H1 (cell line): ENCODE measurements at regions not wholly inside any gene's neighbourhood (a gene's known extent, or its start where the extent isn't known, plus 50 kb on each side); places are given as distances from the start of the nearest gene placed in this dataset.

Experiments used
- CTCF ChIA-PET: fragments of 300-600 bp; sonication (Branson Sonifier 250); formaldehyde crosslinking; loops from one replicate; lab custom pipeline; 2021; ENCODE audit not compliant: partially characterized antibody; lab: Charles Lee
- POLR2A ChIA-PET: fragments of 300-600 bp; sonication (Branson Sonifier 250); formaldehyde crosslinking; loops from one replicate; lab custom pipeline; 2021; ENCODE audit warnings: inconsistent platforms; ENCODE audit not compliant: partially characterized antibody; lab: Charles Lee
- DNase-seq, 2 experiments: peaks; one replicate each; pipeline versions ENCODE4 v3.0.0 to v3.0.0-alpha.2; 2010 to 2022; ENCODE audit warnings: low spot score in 2 of 2, low read depth in 1 of 2, mixed read lengths in 1 of 2
- FAIRE-seq: peaks from 2 replicates; lab custom pipeline; 2011; peaks lifted over from hg19 to GRCh38; lab: Jason Lieb, UNC
- H2AFZ ChIP-seq: 2 replicates; pipeline ENCODE4 v1.8.1; 2012; ENCODE audit warnings: low read length, inconsistent platforms
- H2AK5ac ChIP-seq: 2 replicates; pipeline ENCODE4 v1.6.1; 2013; ENCODE audit warnings: low read depth, low read length
- H2BK120ac ChIP-seq: replicated peaks from 2 replicates; pipeline ENCODE3; 2013; ENCODE audit warnings: low read depth, low read length, inconsistent platforms
- H2BK12ac ChIP-seq: 2 replicates; pipeline ENCODE4 v1.6.1; 2013; ENCODE audit warnings: low read depth, low read length
- H2BK15ac ChIP-seq: 2 replicates; pipeline ENCODE4 v1.6.1; 2013; ENCODE audit warnings: low read length
- H2BK20ac ChIP-seq: 2 replicates; pipeline ENCODE4 v1.6.1; 2013; ENCODE audit warnings: low read length
- H2BK5ac ChIP-seq: 2 replicates; pipeline ENCODE4 v1.6.1; 2013; ENCODE audit warnings: low read depth, low read length
- H3K14ac ChIP-seq: 2 replicates; pipeline ENCODE4 v1.6.1; 2013; ENCODE audit warnings: inconsistent platforms; ENCODE audit not compliant: insufficient read length
- H3K18ac ChIP-seq: 2 replicates; pipeline ENCODE4 v1.6.1; 2013; ENCODE audit warnings: low read length; ENCODE audit errors: extremely low read depth
- H3K23ac ChIP-seq: 2 replicates; pipeline ENCODE4 v1.6.1; 2013; ENCODE audit warnings: inconsistent platforms; ENCODE audit not compliant: insufficient read length
- H3K23me2 ChIP-seq: 2 replicates; pipeline ENCODE4 v1.6.1; 2013; ENCODE audit warnings: low read depth, low read length
- H3K27ac ChIP-seq: 2 replicates; pipeline ENCODE4 v1.6.1; 2011; ENCODE audit warnings: low read depth, low read length, inconsistent platforms
- H3K27me3 ChIP-seq, 4 experiments: replicated peaks in 1 of 4; 1 replicate in 1 of 4; 2 replicates in 3 of 4; pipeline versions ENCODE4 v1.6.1 to v1.8.1; 2011 to 2013; ENCODE audit warnings: low read length in 3 of 4, mild to moderate bottlenecking in 3 of 4, inconsistent platforms in 2 of 4, mixed read lengths in 2 of 4, moderate library complexity in 1 of 4; ENCODE audit not compliant: control insufficient read depth in 3 of 4, insufficient read depth in 3 of 4; ENCODE audit errors: extremely low read depth in 1 of 4
- H3K36me3 ChIP-seq, 4 experiments: 2 replicates each; pipeline versions ENCODE4 v1.6.1 to v1.8.1; 2011 to 2013; ENCODE audit warnings: mild to moderate bottlenecking in 4 of 4, low read length in 3 of 4, moderate library complexity in 2 of 4, control low read depth in 1 of 4, inconsistent platforms in 1 of 4; ENCODE audit not compliant: insufficient read depth in 4 of 4, control insufficient read depth in 2 of 4
- H3K4ac ChIP-seq: replicated peaks from 2 replicates; pipeline ENCODE3; 2013; ENCODE audit warnings: low read length, low read depth, mixed read lengths, inconsistent platforms; ENCODE audit not compliant: insufficient read length
- H3K4me1 ChIP-seq, 4 experiments: replicated peaks in 1 of 4; 1 replicate in 1 of 4; 2 replicates in 3 of 4; pipeline versions ENCODE4 v1.6.1 to v1.8.1; 2011 to 2013; ENCODE audit warnings: low read length in 3 of 4, inconsistent platforms in 2 of 4, mixed read lengths in 1 of 4; ENCODE audit not compliant: insufficient read depth in 4 of 4, control insufficient read depth in 3 of 4
- H3K4me2 ChIP-seq, 2 experiments: 2 replicates each; pipeline versions ENCODE4 v1.6.1 to v1.8.1; 2011 to 2013; ENCODE audit warnings: low read depth in 2 of 2, low read length in 2 of 2, control low read depth in 1 of 2, inconsistent platforms in 1 of 2, mild to moderate bottlenecking in 1 of 2; ENCODE audit not compliant: insufficient read depth in 1 of 2
- H3K4me3 ChIP-seq, 4 experiments: fragments of 200-600, 300-600 bp in 1 of 4; sonication (generic), shearing (Covaris generic), sonication (Bioruptor Twin) in 1 of 4; 2 replicates each; pipeline versions ENCODE4 v1.5.1 to v1.8.1; 2011 to 2016; ENCODE audit warnings: low read length in 4 of 4, low read depth in 3 of 4, control low read depth in 2 of 4, inconsistent platforms in 2 of 4, mild to moderate bottlenecking in 2 of 4, mixed read lengths in 1 of 4, moderate library complexity in 1 of 4; ENCODE audit not compliant: insufficient read depth in 2 of 4; ENCODE audit errors: extremely low read depth in 1 of 4
- H3K56ac ChIP-seq: replicated peaks from 2 replicates; pipeline ENCODE3; 2013; ENCODE audit warnings: low read depth, mild to moderate bottlenecking, mixed read lengths, low read length, inconsistent platforms; ENCODE audit not compliant: insufficient read length
- H3K79me1 ChIP-seq: 2 replicates; pipeline ENCODE4 v1.6.1; 2013; ENCODE audit warnings: low read depth, low read length, control low read depth
- H3K79me2 ChIP-seq, 2 experiments: 2 replicates each; pipeline versions ENCODE4 v1.6.1 to v1.8.1; 2012 to 2013; ENCODE audit warnings: low read length in 2 of 2, mild to moderate bottlenecking in 2 of 2, inconsistent platforms in 1 of 2; ENCODE audit not compliant: insufficient read depth in 2 of 2, control insufficient read depth in 1 of 2
- H3K9ac ChIP-seq, 4 experiments: replicated peaks in 1 of 4; 1 replicate in 1 of 4; 2 replicates in 3 of 4; pipeline versions ENCODE4 v1.6.1 to v1.8.1; 2011 to 2013; ENCODE audit warnings: low read depth in 3 of 4, low read length in 3 of 4, control low read depth in 2 of 4, mild to moderate bottlenecking in 2 of 4, moderate library complexity in 2 of 4, inconsistent platforms in 1 of 4; ENCODE audit errors: extremely low read depth in 1 of 4
- H3K9me3 ChIP-seq, 2 experiments: 2 replicates each; pipeline versions ENCODE4 v1.6.1 to v1.8.1; 2012 to 2013; ENCODE audit warnings: mild to moderate bottlenecking in 2 of 2, moderate library complexity in 2 of 2, control low read depth in 1 of 2, inconsistent platforms in 1 of 2, low read depth in 1 of 2, low read length in 1 of 2, mixed read lengths in 1 of 2; ENCODE audit not compliant: insufficient read depth in 2 of 2
- H4K20me1 ChIP-seq, 2 experiments: replicated peaks in 1 of 2; 2 replicates each; pipeline versions ENCODE3 to v1.8.1; 2011 to 2013; ENCODE audit warnings: inconsistent platforms in 2 of 2, low read length in 2 of 2, mild to moderate bottlenecking in 1 of 2; ENCODE audit not compliant: insufficient read depth in 2 of 2, control insufficient read depth in 1 of 2
- H4K5ac ChIP-seq: 2 replicates; pipeline ENCODE4 v1.6.1; 2013; ENCODE audit warnings: low read length, low read depth, mixed read lengths, inconsistent platforms; ENCODE audit not compliant: insufficient read length
- H4K8ac ChIP-seq: 2 replicates; pipeline ENCODE4 v1.8.0; 2013; ENCODE audit warnings: mild to moderate bottlenecking, moderate library complexity, low read length, inconsistent platforms; ENCODE audit not compliant: insufficient read depth; ENCODE audit errors: extremely low read depth
- H4K91ac ChIP-seq: replicated peaks from 2 replicates; pipeline ENCODE3; 2013; ENCODE audit warnings: low read length, mixed read lengths, inconsistent platforms; ENCODE audit not compliant: insufficient read length
- BCL11A ChIP-seq, 2 experiments: IDR thresholded peaks; one replicate each; pipeline ENCODE4 v1.6.1; 2011; ENCODE audit warnings: low read depth in 2 of 2, low read length in 2 of 2, mild to moderate bottlenecking in 2 of 2
- CHD2 ChIP-seq: IDR thresholded peaks from 2 replicates; pipeline ENCODE4 v1.6.1; 2012; ENCODE audit warnings: low read length, improper control_type of control experiment
- E2F6 ChIP-seq: IDR thresholded peaks from 2 replicates; pipeline ENCODE4 v1.6.1; 2012; ENCODE audit warnings: inconsistent platforms
- EZH2 ChIP-seq: fragments of 200-600 bp; sonication (generic); IDR thresholded peaks from 2 replicates; pipeline ENCODE4 v1.7.1; 2012; ENCODE audit warnings: low read depth, mild to moderate bottlenecking, moderate library complexity, low read length, inconsistent platforms; ENCODE audit not compliant: severe bottlenecking
- HDAC2 ChIP-seq, 2 experiments: fragments of 300-600 bp in 1 of 2; sonication (generic) in 1 of 2; IDR thresholded peaks; 2 replicates each; pipeline ENCODE4 v1.6.1; 2011 to 2012; ENCODE audit warnings: low read depth in 2 of 2, low read length in 2 of 2, mild to moderate bottlenecking in 2 of 2, moderate library complexity in 2 of 2, borderline replicate concordance in 1 of 2, inconsistent platforms in 1 of 2
- JUND ChIP-seq: IDR thresholded peaks from 2 replicates; pipeline ENCODE4 v1.6.1; 2011; ENCODE audit warnings: mild to moderate bottlenecking, improper control_type of control experiment, low read length
- RBBP5 ChIP-seq: IDR thresholded peaks from 2 replicates; pipeline ENCODE4 v1.7.1; 2012; ENCODE audit warnings: low read depth, mild to moderate bottlenecking, inconsistent platforms, low read length, moderate library complexity, borderline replicate concordance
- TAF7 ChIP-seq: optimal IDR thresholded peaks from 2 replicates; pipeline ENCODE3; 2011; ENCODE audit warnings: low read depth, mild to moderate bottlenecking, inconsistent platforms, low read length, moderate library complexity, borderline replicate concordance
- USF2 ChIP-seq: IDR thresholded peaks from 2 replicates; pipeline ENCODE4 v1.6.1; 2011; ENCODE audit warnings: low read length, improper control_type of control experiment
- YY1 ChIP-seq: IDR thresholded peaks from 2 replicates; pipeline ENCODE4 v1.6.1; 2011; ENCODE audit warnings: low read depth, mild to moderate bottlenecking, low read length
- WGBS, 2 experiments: shearing (Covaris generic) in 1 of 2; methylation state at CpG; one replicate each; pipeline versions ENCODE4 v1.1.6 to v1.1.7; 2013 to 2015; ENCODE audit warnings: low lambda C conversion rate in 2 of 2, mixed read lengths in 2 of 2, inconsistent platforms in 1 of 2, low coverage in 1 of 2, missing lambda C conversion rate in 1 of 2; ENCODE audit not compliant: insufficient replicate concordance in 2 of 2, insufficient coverage in 1 of 2, insufficient read length in 1 of 2; ENCODE audit errors: extremely low coverage in 1 of 2, missing lambda C conversion rate in 1 of 2; 5-methylcytosine and 5-hydroxymethylcytosine counted together

GRCh38 chr1:221013691-221014660, 134.7 kb downstream of the HLX start:
- Histone ChIP-seq H2BK20ac (no peak overlapping the region), H3K4me1 (no peaks in the 10 kb centered on the region), H3K56ac (no peak overlapping the region), H2BK120ac (no peak overlapping the region), H3K14ac (no peak overlapping the region), H3K4ac (no peak overlapping the region), H3K4me3 (no peak overlapping the region), H3K23me2 (no peaks in the 10 kb centered on the region), H3K79me1 (no peaks in the 10 kb centered on the region), H4K91ac (no peak overlapping the region), H2BK15ac (no peak overlapping the region), H3K4me2 (no peak overlapping the region), H4K8ac (no peak overlapping the region), H3K27ac (no peak overlapping the region), H3K36me3 (no peaks in the 10 kb centered on the region), H3K9me3 (no peaks in the 10 kb centered on the region), H4K5ac (no peak overlapping the region), H3K27me3 (no peaks in the 10 kb centered on the region), H3K18ac (no peak overlapping the region), H2AFZ (no peak overlapping the region), H4K20me1 (no peaks in the 10 kb centered on the region), H2AK5ac (no peak overlapping the region), H3K79me2 (no peaks in the 10 kb centered on the region), H3K9ac (no peak overlapping the region), H2BK5ac (no peak overlapping the region), H2BK12ac (no peak overlapping the region), H3K23ac (no peak overlapping the region)
- WGBS, 2 experiments, result 98% methylated on average over 3 of the region's 3 CpGs; no CpG with 5 or more reads in 1 of the 2 experiments
- ChIA-PET CTCF (interaction anchor here (1.3 kb wide), 1 partner anchor 12 kb away, joined by 3 read pairs; no protein-coding TSS in a partner anchor), POLR2A (no interaction called here)
- DNase-seq (no peak), FAIRE-seq (no peak)
- no peak for TF ChIP-seq YY1
- TF ChIP-seq USF2, result no peak
- TF ChIP-seq CHD2, result no peak
- TF ChIP-seq HDAC2 (IDR thresholded peaks at IDR 0.05; ENCODE audit: borderline replicate concordance in 1 of 2, low read depth in 2 of 2, low read length in 2 of 2), result no peak
- TF ChIP-seq RBBP5, result no peak
- no peak for TF ChIP-seq E2F6
- TF ChIP-seq BCL11A (IDR thresholded peaks at IDR 0.05; ENCODE audit: low read depth in 2 of 2, low read length in 2 of 2), result no peak
- no peak for TF ChIP-seq EZH2
- TF ChIP-seq JUND, result no peak
- no peak for TF ChIP-seq TAF7
